Ectodermal cell (in vitro differentiated cells): ENCODE measurements at regions not wholly inside any gene's neighbourhood (a gene's known extent, or its start where the extent isn't known, plus 50 kb on each side); places are given as distances from the start of the nearest gene placed in this dataset.

Source experiments
- H3K27ac ChIP-seq: 2 replicates; pipeline ENCODE4 v1.7.0; 2013; ENCODE audit warnings: mild to moderate bottlenecking, low read depth, low read length; ENCODE audit not compliant: insufficient read depth, poor library complexity, severe bottlenecking
- H3K27me3 ChIP-seq: 2 replicates; pipeline ENCODE4 v1.7.0; 2013; ENCODE audit warnings: mild to moderate bottlenecking, low read length; ENCODE audit not compliant: insufficient read depth, control insufficient read depth, poor library complexity, severe bottlenecking
- H3K36me3 ChIP-seq: one replicate; pipeline ENCODE4 v1.7.0; 2013; ENCODE audit warnings: low read length; ENCODE audit not compliant: control insufficient read depth, insufficient read depth
- H3K4me1 ChIP-seq: one replicate; pipeline ENCODE4 v1.7.0; 2013; ENCODE audit warnings: low read length; ENCODE audit not compliant: control insufficient read depth, insufficient read depth
- H3K4me3 ChIP-seq: 2 replicates; pipeline ENCODE4 v1.7.0; 2013; ENCODE audit warnings: low read depth, low read length, control low read depth; ENCODE audit not compliant: insufficient read depth
- H3K9me3 ChIP-seq: 2 replicates; pipeline ENCODE4 v1.7.0; 2013; ENCODE audit warnings: mild to moderate bottlenecking, low read length, moderate library complexity; ENCODE audit not compliant: control insufficient read depth
- WGBS, 2 experiments: methylation state at CpG; one replicate each; pipeline ENCODE4 v1.1.7; 2013; ENCODE audit warnings: missing lambda C conversion rate in 2 of 2; 5-methylcytosine and 5-hydroxymethylcytosine counted together

- Histone ChIP-seq H3K27me3 (no peaks in the 10 kb centered on the region), H3K9me3 (no peaks in the 10 kb centered on the region), H3K4me1 (no peaks in the 10 kb centered on the region), H3K4me3 (no peak overlapping the region), H3K27ac (no peak overlapping the region), H3K36me3 (peaks cover 2% of the 10 kb centered on the region)
- 93 to 98% methylated on average over 4 of the region's 4 CpGs for WGBS, 2 experiments
These were observed 145.2 kb downstream of the PDHA2 start for GRCh38 chr4:95985051-95985450.

- 92 to 93% methylated on average over 4 of the region's 4 CpGs for WGBS, 2 experiments
- no peak overlapping the region for H3K4me3 ChIP-seq
- H3K9me3 ChIP-seq = no peaks in the 10 kb centered on the region
- H3K4me1 ChIP-seq = no peaks in the 10 kb centered on the region
- H3K27ac ChIP-seq = no peak overlapping the region
- H3K27me3 ChIP-seq = no peaks in the 10 kb centered on the region
- no peaks in the 10 kb centered on the region for H3K36me3 ChIP-seq
These were observed 146.1 kb downstream of the PDHA2 start for GRCh38 chr4:95985791-95986550.

- Histone ChIP-seq H3K27me3 (no peaks in the 10 kb centered on the region), H3K9me3 (no peaks in the 10 kb centered on the region), H3K27ac (no peak overlapping the region), H3K4me3 (no peak overlapping the region), H3K4me1 (no peaks in the 10 kb centered on the region), H3K36me3 (no peaks in the 10 kb centered on the region)
These were observed 148.0 kb downstream of the PDHA2 start for GRCh38 chr4:95987851-95988250.

- WGBS, 2 experiments = 98 to 100% methylated on average over 1 to 2 of the region's 2 CpGs
- H3K36me3 ChIP-seq = no peaks in the 10 kb centered on the region
These were observed 158.4 kb downstream of the PDHA2 start for GRCh38 chr4:95998311-95998710.

GRCh38 chr4:96003951-96004740, 164.3 kb downstream of the PDHA2 start:
- H3K9me3 ChIP-seq = no peaks in the 10 kb centered on the region
- H3K27ac ChIP-seq = peak overlapping the region; percentile 45
- 88 to 92% methylated on average over 5 to 8 of the region's 8 CpGs for WGBS, 2 experiments

More at GRCh38 chr4:95998311-95998710, 158.4 kb downstream of the PDHA2 start:
- H3K4me1 ChIP-seq = no peaks in the 10 kb centered on the region
- no peak overlapping the region for H3K27ac ChIP-seq
- H3K9me3 ChIP-seq = no peaks in the 10 kb centered on the region
- no peaks in the 10 kb centered on the region for H3K27me3 ChIP-seq
- H3K4me3 ChIP-seq = no peak overlapping the region

GRCh38 chr4:96009427-96010119, 169.7 kb downstream of the PDHA2 start:
- WGBS, 2 experiments = 85 to 91% methylated on average over 1 of the region's 1 CpG
- H3K9me3 ChIP-seq = no peaks in the 10 kb centered on the region
- H3K27me3 ChIP-seq = no peaks in the 10 kb centered on the region

More at GRCh38 chr4:96003951-96004740, 164.3 kb downstream of the PDHA2 start:
- no peak overlapping the region for H3K4me3 ChIP-seq
- H3K4me1 ChIP-seq = no peaks in the 10 kb centered on the region
- no peaks in the 10 kb centered on the region for H3K36me3 ChIP-seq
- no peaks in the 10 kb centered on the region for H3K27me3 ChIP-seq

GRCh38 chr4:96012687-96013086, 172.8 kb downstream of the PDHA2 start:
- H3K27ac ChIP-seq = no peak overlapping the region
- WGBS, 2 experiments = 84 to 87% methylated on average over 2 of the region's 2 CpGs
- no peaks in the 10 kb centered on the region for H3K27me3 ChIP-seq
- H3K9me3 ChIP-seq = no peaks in the 10 kb centered on the region
- H3K36me3 ChIP-seq = no peaks in the 10 kb centered on the region
- no peaks in the 10 kb centered on the region for H3K4me1 ChIP-seq
- no peak overlapping the region for H3K4me3 ChIP-seq

More at GRCh38 chr4:96009427-96010119, 169.7 kb downstream of the PDHA2 start:
- Histone ChIP-seq H3K4me3 (no peak overlapping the region), H3K27ac (no peak overlapping the region), H3K4me1 (no peaks in the 10 kb centered on the region), H3K36me3 (no peaks in the 10 kb centered on the region)

- no peaks in the 10 kb centered on the region for H3K9me3 ChIP-seq
- no peak overlapping the region for H3K4me3 ChIP-seq
- H3K27ac ChIP-seq = no peak overlapping the region
- no peaks in the 10 kb centered on the region for H3K4me1 ChIP-seq
- H3K27me3 ChIP-seq = no peaks in the 10 kb centered on the region
- H3K36me3 ChIP-seq = no peaks in the 10 kb centered on the region
- 92 to 98% methylated on average over 4 of the region's 4 CpGs for WGBS, 2 experiments
These were observed 176.9 kb downstream of the PDHA2 start for GRCh38 chr4:96016634-96017299.

- WGBS, 2 experiments = 78 to 91% methylated on average over 1 of the region's 1 CpG
These were observed 185.1 kb downstream of the PDHA2 start for GRCh38 chr4:96025011-96025410.

More at GRCh38 chr4:96025011-96025410, 185.1 kb downstream of the PDHA2 start:
- Histone ChIP-seq H3K9me3 (no peaks in the 10 kb centered on the region), H3K27me3 (no peaks in the 10 kb centered on the region), H3K4me3 (no peak overlapping the region), H3K36me3 (no peaks in the 10 kb centered on the region), H3K27ac (no peak overlapping the region), H3K4me1 (no peaks in the 10 kb centered on the region)
